HEK293 (cell line): ENCODE measurements at regions not wholly inside any gene's neighbourhood (a gene's known extent, or its start where the extent isn't known, plus 50 kb on each side); places are given as distances from the start of the nearest gene placed in this dataset.

ENCODE experiments used
- CTCF ChIA-PET: fragments of 350-600 bp; formaldehyde crosslinking; extraction: SDS; loops from one replicate; lab custom pipeline; 2021; ENCODE audit warnings: antibody characterized with exemption; lab: Yijun Ruan, JAX
- POLR2A ChIA-PET: fragments of 300-600 bp; formaldehyde crosslinking; extraction: SDS; loops from one replicate; lab custom pipeline; 2020; ENCODE audit warnings: antibody characterized with exemption, inconsistent platforms; lab: Yijun Ruan, JAX
- H3K27ac ChIP-seq: fragments of 200-500 bp; sonication (Bioruptor generic); 2 replicates; pipeline ENCODE4 v1.5.1; 2014; ENCODE audit warnings: low read depth, low read length, control low read depth, inconsistent platforms; ENCODE audit errors: extremely low read depth
- H3K36me3 ChIP-seq, 2 experiments: fragments of 200-500 bp in 1 of 2; sonication (Bioruptor generic) in 1 of 2; 1 replicate in 1 of 2; 2 replicates in 1 of 2; pipeline ENCODE4 v1.5.1; 2014 to 2017; ENCODE audit warnings: inconsistent platforms in 2 of 2, low read length in 2 of 2; ENCODE audit not compliant: control insufficient read depth in 2 of 2, insufficient read depth in 1 of 2
- H3K4me1 ChIP-seq: fragments of 200-500 bp; sonication (Bioruptor generic); 2 replicates; pipeline ENCODE4 v1.5.1; 2014; ENCODE audit warnings: mild to moderate bottlenecking, low read length, inconsistent platforms; ENCODE audit not compliant: control insufficient read depth, insufficient read depth
- H3K4me3 ChIP-seq: 2 replicates; pipeline ENCODE4 v1.5.1; 2011; ENCODE audit warnings: low read depth, mild to moderate bottlenecking, control low read depth, low read length, moderate library complexity
- H3K9me3 ChIP-seq: fragments of 200-500 bp; sonication (Bioruptor generic); 2 replicates; pipeline ENCODE4 v1.5.1; 2014; ENCODE audit warnings: low read depth, low read length, inconsistent platforms; ENCODE audit not compliant: control insufficient read depth, insufficient read depth
- HOXA7 ChIP-seq: sonication (generic); formaldehyde crosslinking; IDR thresholded peaks from 2 replicates; pipeline ENCODE4 v1.8.1; 2022; ENCODE audit warnings: missing genetic modification reagents, borderline replicate concordance
- SCRT2 ChIP-seq: fragments of 450-650 bp; formaldehyde crosslinking; IDR thresholded peaks from 2 replicates; pipeline ENCODE4 v1.5.1; 2016; ENCODE audit warnings: missing biosample characterization, missing genetic modification characterization
- ZBTB21 ChIP-seq: fragments of 450-650 bp; formaldehyde crosslinking; IDR thresholded peaks from 2 replicates; pipeline ENCODE4 v1.5.1; 2017; ENCODE audit warnings: missing biosample characterization, missing genetic modification characterization
- ZBTB7A ChIP-seq: fragments of 450-650 bp; formaldehyde crosslinking; IDR thresholded peaks from 2 replicates; pipeline ENCODE4 v1.5.1; 2016; ENCODE audit warnings: low read depth, missing biosample characterization, missing genetic modification characterization
- ZBTB8A ChIP-seq: fragments of 450-650 bp; formaldehyde crosslinking; IDR thresholded peaks from 2 replicates; pipeline ENCODE4 v1.5.1; 2016; ENCODE audit warnings: missing biosample characterization, missing genetic modification characterization
- ZFP3 ChIP-seq: fragments of 450-650 bp; formaldehyde crosslinking; IDR thresholded peaks from 2 replicates; pipeline ENCODE4 v1.5.1; 2016; ENCODE audit warnings: low read depth, missing biosample characterization, missing genetic modification characterization
- ZNF266 ChIP-seq: fragments of 450-650 bp; formaldehyde crosslinking; IDR thresholded peaks from 2 replicates; pipeline ENCODE4 v1.5.1; 2016; ENCODE audit warnings: missing biosample characterization, missing genetic modification characterization, low read depth
- ZNF324 ChIP-seq: fragments of 450-650 bp; formaldehyde crosslinking; IDR thresholded peaks from 2 replicates; pipeline ENCODE4 v1.5.1; 2016; ENCODE audit warnings: missing biosample characterization, missing genetic modification characterization
- ZNF391 ChIP-seq: fragments of 450-650 bp; formaldehyde crosslinking; IDR thresholded peaks from 2 replicates; pipeline ENCODE4 v1.5.1; 2016; ENCODE audit warnings: low read depth, missing biosample characterization, missing genetic modification characterization, borderline replicate concordance
- ZNF558 ChIP-seq: fragments of 450-650 bp; formaldehyde crosslinking; IDR thresholded peaks from 2 replicates; pipeline ENCODE4 v1.5.1; 2016; ENCODE audit warnings: missing biosample characterization, missing genetic modification characterization
- ZNF701 ChIP-seq: fragments of 450-650 bp; formaldehyde crosslinking; IDR thresholded peaks from 2 replicates; pipeline ENCODE4 v1.5.1; 2016; ENCODE audit warnings: missing biosample characterization, missing genetic modification characterization
- TF ChIP-seq, protein P1 (sequence below): fragments of 450-650 bp; formaldehyde crosslinking; IDR thresholded peaks from 2 replicates; pipeline ENCODE4 v1.5.1; 2016; ENCODE audit warnings: missing biosample characterization, missing genetic modification characterization, borderline replicate concordance
- TF ChIP-seq, protein P2 (sequence below): fragments of 450-650 bp; IDR thresholded peaks from 2 replicates; pipeline ENCODE4 v1.5.1; 2018; ENCODE audit warnings: missing biosample characterization, missing genetic modification characterization
- TF ChIP-seq, protein P3 (sequence below): fragments of 450-650 bp; formaldehyde crosslinking; IDR thresholded peaks from 2 replicates; pipeline ENCODE4 v1.5.1; 2016; ENCODE audit warnings: missing biosample characterization, missing genetic modification characterization, borderline replicate concordance
- TF ChIP-seq, protein P4 (sequence below): IDR thresholded peaks from 2 replicates; pipeline ENCODE4 v1.6.1; 2011; ENCODE audit warnings: mild to moderate bottlenecking, low read depth, low read length, borderline replicate concordance

DNA sequence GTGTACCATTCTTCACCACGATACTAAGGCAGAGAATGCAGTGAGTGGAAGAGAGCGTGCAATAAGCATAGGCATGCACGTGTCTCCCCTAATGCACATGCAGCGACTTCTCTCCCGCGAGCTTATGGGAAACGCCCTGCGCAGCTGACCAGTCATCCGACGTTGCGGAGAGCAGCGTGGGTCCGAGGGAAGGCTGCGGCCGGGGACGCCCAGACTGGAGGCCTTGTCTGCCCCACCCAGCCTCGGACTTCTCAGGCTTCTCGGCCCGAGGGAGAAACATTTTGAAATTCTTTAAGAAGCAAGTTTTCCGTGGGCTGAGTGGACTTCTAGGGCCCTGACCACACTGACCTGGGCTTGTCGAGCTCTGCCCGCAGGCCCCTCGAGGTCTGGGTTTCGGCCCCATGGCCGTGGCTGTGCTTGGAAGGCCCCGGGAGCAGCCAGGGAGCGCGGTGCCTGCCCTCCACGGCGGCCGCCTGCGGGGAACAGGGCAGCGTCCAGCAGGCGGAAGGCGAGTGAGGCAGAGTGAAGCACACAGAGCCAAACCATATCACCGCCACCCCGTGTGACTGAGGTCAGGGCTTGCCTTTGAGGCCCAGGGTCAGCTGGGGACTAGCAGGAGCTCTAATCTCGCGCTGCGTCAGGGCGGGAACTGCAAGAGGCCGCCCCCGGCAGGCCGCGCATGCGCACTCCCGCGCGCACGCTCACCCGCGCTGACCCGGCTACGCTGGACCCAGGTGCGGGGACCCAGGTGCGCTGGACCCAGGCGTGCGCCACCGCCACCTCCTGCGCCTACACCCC is 60.0 kb upstream of the IRX1 start (continued):
- TF ChIP-seq, protein P1, sequence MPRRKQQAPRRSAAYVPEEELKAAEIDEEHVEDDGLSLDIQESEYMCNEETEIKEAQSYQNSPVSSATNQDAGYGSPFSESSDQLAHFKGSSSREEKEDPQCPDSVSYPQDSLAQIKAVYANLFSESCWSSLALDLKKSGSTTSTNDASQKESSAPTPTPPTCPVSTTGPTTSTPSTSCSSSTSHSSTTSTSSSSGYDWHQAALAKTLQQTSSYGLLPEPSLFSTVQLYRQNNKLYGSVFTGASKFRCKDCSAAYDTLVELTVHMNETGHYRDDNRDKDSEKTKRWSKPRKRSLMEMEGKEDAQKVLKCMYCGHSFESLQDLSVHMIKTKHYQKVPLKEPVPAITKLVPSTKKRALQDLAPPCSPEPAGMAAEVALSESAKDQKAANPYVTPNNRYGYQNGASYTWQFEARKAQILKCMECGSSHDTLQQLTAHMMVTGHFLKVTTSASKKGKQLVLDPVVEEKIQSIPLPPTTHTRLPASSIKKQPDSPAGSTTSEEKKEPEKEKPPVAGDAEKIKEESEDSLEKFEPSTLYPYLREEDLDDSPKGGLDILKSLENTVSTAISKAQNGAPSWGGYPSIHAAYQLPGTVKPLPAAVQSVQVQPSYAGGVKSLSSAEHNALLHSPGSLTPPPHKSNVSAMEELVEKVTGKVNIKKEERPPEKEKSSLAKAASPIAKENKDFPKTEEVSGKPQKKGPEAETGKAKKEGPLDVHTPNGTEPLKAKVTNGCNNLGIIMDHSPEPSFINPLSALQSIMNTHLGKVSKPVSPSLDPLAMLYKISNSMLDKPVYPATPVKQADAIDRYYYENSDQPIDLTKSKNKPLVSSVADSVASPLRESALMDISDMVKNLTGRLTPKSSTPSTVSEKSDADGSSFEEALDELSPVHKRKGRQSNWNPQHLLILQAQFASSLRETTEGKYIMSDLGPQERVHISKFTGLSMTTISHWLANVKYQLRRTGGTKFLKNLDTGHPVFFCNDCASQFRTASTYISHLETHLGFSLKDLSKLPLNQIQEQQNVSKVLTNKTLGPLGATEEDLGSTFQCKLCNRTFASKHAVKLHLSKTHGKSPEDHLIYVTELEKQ (tag by site-specific recombination), result no peak
- TF ChIP-seq, protein P2, sequence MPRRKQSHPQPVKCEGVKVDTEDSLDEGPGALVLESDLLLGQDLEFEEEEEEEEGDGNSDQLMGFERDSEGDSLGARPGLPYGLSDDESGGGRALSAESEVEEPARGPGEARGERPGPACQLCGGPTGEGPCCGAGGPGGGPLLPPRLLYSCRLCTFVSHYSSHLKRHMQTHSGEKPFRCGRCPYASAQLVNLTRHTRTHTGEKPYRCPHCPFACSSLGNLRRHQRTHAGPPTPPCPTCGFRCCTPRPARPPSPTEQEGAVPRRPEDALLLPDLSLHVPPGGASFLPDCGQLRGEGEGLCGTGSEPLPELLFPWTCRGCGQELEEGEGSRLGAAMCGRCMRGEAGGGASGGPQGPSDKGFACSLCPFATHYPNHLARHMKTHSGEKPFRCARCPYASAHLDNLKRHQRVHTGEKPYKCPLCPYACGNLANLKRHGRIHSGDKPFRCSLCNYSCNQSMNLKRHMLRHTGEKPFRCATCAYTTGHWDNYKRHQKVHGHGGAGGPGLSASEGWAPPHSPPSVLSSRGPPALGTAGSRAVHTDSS (tag by site-specific recombination), result no peak
- TF ChIP-seq, protein P3, sequence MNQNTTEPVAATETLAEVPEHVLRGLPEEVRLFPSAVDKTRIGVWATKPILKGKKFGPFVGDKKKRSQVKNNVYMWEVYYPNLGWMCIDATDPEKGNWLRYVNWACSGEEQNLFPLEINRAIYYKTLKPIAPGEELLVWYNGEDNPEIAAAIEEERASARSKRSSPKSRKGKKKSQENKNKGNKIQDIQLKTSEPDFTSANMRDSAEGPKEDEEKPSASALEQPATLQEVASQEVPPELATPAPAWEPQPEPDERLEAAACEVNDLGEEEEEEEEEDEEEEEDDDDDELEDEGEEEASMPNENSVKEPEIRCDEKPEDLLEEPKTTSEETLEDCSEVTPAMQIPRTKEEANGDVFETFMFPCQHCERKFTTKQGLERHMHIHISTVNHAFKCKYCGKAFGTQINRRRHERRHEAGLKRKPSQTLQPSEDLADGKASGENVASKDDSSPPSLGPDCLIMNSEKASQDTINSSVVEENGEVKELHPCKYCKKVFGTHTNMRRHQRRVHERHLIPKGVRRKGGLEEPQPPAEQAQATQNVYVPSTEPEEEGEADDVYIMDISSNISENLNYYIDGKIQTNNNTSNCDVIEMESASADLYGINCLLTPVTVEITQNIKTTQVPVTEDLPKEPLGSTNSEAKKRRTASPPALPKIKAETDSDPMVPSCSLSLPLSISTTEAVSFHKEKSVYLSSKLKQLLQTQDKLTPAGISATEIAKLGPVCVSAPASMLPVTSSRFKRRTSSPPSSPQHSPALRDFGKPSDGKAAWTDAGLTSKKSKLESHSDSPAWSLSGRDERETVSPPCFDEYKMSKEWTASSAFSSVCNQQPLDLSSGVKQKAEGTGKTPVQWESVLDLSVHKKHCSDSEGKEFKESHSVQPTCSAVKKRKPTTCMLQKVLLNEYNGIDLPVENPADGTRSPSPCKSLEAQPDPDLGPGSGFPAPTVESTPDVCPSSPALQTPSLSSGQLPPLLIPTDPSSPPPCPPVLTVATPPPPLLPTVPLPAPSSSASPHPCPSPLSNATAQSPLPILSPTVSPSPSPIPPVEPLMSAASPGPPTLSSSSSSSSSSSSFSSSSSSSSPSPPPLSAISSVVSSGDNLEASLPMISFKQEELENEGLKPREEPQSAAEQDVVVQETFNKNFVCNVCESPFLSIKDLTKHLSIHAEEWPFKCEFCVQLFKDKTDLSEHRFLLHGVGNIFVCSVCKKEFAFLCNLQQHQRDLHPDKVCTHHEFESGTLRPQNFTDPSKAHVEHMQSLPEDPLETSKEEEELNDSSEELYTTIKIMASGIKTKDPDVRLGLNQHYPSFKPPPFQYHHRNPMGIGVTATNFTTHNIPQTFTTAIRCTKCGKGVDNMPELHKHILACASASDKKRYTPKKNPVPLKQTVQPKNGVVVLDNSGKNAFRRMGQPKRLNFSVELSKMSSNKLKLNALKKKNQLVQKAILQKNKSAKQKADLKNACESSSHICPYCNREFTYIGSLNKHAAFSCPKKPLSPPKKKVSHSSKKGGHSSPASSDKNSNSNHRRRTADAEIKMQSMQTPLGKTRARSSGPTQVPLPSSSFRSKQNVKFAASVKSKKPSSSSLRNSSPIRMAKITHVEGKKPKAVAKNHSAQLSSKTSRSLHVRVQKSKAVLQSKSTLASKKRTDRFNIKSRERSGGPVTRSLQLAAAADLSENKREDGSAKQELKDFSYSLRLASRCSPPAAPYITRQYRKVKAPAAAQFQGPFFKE, result no peak
- TF ChIP-seq, protein P4, sequence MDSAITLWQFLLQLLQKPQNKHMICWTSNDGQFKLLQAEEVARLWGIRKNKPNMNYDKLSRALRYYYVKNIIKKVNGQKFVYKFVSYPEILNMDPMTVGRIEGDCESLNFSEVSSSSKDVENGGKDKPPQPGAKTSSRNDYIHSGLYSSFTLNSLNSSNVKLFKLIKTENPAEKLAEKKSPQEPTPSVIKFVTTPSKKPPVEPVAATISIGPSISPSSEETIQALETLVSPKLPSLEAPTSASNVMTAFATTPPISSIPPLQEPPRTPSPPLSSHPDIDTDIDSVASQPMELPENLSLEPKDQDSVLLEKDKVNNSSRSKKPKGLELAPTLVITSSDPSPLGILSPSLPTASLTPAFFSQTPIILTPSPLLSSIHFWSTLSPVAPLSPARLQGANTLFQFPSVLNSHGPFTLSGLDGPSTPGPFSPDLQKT, result no peak
- TF ChIP-seq ZNF558 (tag by site-specific recombination), result no peak

DNA sequence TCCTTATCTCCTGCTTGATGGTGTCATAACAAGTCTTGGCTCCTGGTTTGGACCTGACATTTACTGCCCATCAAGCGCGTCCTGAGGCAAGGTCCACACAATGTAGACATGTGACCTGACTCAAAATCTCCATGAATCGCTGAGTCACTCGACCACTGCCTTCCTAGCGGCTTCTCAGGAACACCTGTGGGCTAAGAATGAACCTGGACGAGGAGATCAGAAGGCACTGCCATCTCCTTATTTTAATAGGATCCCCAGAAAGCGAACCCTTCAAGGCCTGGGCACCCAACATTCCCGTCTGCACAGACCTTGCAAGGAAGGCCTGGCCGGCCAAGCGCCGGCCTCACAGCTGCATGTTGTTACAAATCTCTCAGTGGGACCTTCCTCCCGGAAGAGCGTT is 60.6 kb upstream of the IRX1 start:
- H3K27ac ChIP-seq, result no peak overlapping the region
- H3K36me3 ChIP-seq, result no peaks in the 10 kb centered on the region
- CTCF ChIA-PET, result no interaction called here
- TF ChIP-seq ZNF391 (no peak), ZNF324 (tag by site-specific recombination) (no peak), ZNF266 (no peak), ZBTB7A (tag by site-specific recombination) (no peak), ZFP3 (tag by site-specific recombination) (no peak), ZBTB8A (tag by site-specific recombination) (no peak), HOXA7 (CRISPR knock-in tag) (no peak), ZBTB21 (no peak), SCRT2 (no peak), ZNF701 (tag by site-specific recombination) (no peak)
- TF ChIP-seq, protein P2 (tag by site-specific recombination), result no peak
- H3K9me3 ChIP-seq, result no peaks in the 10 kb centered on the region
- no peaks in the 10 kb centered on the region for H3K4me1 ChIP-seq
- POLR2A ChIA-PET, result no interaction called here
- no peak overlapping the region for H3K4me3 ChIP-seq
